Epithelial cell of prostate (primary cell): ENCODE measurements at regions not wholly inside any gene's neighbourhood (a gene's known extent, or its start where the extent isn't known, plus 50 kb on each side); places are given as distances from the start of the nearest gene placed in this dataset.
"Not testable (repeated sequence)": the region's sequence is repeated elsewhere in the genome, so short reads cannot be mapped to it uniquely, and the experiment has no call there.

Experiments
- DNase-seq: peaks from one replicate; pipeline ENCODE4 v3.0.0-alpha.2; 2011; ENCODE audit warnings: low read depth, low spot score
- H3K27ac ChIP-seq: fragments of 450-650 bp; 2 replicates; pipeline ENCODE4 v1.5.1; 2017; ENCODE audit warnings: mild to moderate bottlenecking

DNA sequence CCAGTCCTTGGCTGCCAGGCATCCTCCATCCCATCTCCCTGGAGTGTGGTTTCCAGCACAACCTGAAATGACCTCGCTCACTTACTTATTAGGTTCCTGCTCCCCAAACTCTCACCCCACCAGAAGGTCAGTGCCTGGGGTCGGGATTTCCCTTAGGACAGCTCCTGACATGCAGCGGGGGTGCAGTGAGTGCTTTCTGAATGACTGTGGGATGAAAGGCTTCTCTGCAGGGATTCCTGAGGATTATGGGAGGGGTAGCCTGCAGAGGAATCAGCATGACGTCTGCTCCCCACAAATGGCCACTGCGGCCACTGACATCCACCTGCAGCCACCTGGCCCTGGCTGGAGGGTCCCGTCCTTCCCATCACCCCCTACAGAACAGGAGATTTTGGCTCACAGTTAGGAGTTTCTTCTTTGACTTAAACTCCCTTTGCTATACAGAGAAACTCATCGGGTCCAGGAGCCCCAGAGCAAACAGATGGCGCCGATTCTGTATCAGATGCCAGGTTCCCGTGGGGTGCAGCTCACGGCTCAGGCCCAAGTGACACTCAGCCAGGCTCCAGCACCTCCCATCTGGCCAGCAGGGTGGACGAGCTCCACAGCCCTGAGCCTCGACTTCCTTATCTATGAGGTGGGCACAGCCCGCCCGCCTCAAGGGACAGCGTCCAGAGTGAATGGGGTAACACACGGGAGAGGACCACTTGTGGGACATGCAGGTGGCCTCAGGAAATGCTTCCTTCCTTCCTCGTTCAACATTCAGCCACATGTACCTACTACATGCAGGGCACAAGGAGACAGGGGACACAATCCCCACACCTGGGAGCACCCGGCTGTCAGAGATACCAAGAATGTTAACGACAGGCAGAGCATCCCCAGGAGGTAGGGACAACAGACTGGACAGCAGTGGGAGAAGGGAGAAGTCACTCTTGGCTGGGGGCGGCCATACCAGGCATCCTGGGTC, 69.8 kb downstream of the RMI2 start:
- no peak for DNase-seq
- H3K27ac ChIP-seq: no peak overlapping the region

DNA sequence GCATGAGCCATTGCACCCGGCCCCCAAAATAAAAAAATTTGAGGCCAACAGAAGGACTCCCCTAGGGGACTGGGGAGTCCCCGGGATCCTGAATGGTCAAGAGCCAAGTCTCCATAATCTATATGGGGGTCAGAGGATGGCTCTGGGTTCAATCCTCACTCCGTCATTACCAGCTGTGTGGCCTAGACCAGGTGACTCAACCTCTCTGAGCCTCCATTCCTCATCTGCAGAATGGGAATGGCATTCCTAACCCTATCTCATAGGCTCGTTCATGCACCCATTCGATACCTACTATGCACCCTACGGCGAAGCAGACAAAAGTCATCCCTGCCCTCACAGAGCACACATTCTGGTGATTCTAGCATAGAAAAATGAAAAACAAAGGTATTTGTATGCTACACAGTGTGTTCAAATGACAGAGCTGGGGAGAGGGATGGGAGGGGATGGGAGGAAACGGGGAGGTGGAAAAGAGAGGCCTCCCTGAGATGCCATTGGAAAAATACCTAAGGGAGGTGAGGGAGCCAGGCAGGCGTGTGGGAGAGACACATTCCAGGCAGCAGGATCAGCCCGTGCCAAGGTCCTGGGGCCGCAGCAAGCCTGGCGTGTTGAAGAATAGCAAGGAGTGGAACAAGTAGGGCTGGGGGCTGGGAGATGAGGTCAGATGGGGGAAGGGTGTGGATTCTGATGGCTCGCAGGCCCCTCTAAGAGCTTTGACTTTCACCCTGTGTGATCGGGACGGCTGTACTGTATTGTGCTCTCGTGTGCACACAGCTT, 71.2 kb downstream of the RMI2 start:
- DNase-seq: no peak

DNA sequence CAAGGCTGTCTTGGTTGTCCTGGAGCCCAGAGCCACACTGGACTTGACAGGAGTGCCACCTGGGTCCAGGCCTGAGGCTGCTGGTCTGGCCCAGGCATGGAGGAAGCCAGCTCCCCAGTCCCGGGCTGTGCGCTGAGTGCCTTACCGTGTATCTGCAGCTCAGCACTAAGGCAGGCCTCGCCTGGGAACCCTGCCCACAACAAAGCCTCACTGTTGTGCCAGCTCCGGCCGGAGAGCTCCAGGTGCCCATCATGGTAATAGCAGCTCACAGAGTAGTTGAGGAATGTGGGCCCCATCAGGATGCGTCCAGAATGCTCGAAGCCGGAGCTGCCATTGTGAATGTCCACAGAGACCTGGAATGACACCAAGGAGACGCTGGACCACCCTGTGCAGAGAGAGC, 72.2 kb downstream of the RMI2 start:
- DNase-seq: no peak
- H3K27ac ChIP-seq: no peak overlapping the region

More for the DNA sequence above, 71.2 kb downstream of the RMI2 start:
- H3K27ac ChIP-seq: no peak overlapping the region

DNA sequence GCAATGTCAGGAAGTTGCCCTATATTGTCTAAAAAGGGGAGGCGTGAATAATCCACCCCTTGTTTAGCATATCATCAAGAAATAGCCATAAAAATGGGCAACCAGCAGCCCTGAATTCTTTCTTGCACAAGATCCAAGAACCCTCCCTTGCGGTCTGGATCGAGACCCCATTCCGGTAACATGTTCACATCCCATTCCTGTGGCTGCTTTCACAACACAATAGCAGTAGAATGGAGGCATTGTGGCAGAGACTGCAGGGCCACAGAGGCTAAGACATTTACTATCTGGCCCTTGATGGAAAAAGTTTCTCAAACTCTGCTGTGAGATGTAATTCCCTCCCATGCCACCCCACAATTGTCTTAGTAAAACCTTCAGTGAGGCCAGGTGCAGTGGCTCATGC, 73.2 kb downstream of the RMI2 start:
- H3K27ac ChIP-seq: no peak overlapping the region
- DNase-seq: no peak

DNA sequence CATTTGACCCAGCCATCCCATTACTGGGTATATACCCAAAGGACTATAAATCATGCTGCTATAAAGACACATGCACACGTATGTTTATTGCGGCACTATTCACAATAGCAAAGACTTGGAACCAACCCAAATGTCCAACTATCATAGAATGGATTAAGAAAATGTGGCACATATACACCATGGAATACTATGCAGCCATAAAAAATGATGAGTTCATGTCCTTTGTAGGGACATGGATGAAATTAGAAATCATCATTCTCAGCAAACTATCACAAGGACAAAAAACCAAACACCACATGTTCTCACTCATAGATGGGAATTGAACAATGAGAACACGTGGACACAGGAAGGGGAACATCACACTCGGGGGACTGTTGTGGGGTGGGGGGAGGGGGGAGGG, 74.8 kb downstream of the RMI2 start:
- not testable (repeated sequence) for DNase-seq, H3K27ac ChIP-seq

DNA sequence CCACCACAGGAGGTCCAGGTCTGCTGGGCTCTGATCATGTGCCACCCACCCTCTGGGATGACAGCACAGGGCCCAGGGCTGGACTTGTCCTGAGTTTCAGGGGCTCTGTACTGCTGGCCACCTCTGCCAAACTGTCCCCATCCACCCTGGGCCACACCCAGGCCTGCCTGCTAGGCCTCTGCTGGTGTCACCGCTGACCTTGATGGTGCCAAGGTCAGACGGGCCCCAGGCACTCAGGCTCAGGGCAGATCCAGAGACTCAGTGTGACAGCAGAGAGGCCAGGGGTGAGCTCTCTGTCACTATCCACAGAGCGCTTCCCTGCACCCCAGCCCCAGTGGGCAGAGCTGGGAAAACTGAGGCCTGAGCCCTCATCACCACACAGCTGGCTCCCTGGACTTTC, 75.6 kb downstream of the RMI2 start:
- no peak for DNase-seq
- no peak overlapping the region for H3K27ac ChIP-seq

DNA sequence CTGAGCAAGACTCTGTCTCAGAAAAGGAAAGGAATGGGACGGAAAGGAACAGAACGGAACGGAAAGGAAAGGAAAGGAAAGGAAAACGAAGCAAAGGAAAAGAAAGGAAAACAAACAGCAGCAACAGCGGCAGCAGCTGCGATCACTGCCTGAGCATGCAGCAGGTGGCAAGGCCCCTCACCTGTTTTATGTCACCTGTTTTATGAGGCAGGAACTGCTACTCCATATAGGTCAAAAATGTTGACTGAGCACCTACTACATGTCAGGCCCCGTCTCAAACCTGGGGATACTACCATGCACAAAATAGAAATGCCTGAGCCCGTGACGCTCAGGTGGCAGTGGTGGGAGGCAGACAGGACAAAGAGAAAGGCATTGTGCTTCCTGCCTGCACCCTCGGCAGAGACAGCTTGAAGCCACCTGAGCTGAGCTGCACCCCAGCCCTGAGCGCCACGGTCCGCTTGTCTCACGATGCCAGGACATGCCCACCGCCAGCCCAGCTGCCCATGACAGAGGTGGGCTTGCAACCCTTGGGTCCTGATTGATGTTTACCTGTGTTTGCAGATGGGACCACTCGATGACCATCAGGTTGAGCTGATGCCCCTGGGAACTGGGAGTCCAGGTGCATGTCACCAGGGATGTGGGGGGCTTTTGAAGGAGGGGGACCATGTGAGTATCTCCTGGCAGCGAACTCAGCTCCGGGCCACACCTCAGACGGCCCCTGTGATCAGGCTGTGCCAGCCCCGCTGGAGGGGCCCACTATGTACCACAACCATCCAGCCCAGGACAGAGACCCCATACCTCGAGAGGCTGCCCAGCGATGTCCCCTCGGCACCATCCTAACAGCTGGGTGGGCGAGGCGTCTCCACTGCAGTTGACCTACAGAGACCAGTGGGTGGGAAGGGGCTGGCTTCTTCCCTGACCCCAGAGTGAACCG, 77.4 kb downstream of the RMI2 start:
- DNase-seq: no peak
- H3K27ac ChIP-seq: no peak overlapping the region

DNA sequence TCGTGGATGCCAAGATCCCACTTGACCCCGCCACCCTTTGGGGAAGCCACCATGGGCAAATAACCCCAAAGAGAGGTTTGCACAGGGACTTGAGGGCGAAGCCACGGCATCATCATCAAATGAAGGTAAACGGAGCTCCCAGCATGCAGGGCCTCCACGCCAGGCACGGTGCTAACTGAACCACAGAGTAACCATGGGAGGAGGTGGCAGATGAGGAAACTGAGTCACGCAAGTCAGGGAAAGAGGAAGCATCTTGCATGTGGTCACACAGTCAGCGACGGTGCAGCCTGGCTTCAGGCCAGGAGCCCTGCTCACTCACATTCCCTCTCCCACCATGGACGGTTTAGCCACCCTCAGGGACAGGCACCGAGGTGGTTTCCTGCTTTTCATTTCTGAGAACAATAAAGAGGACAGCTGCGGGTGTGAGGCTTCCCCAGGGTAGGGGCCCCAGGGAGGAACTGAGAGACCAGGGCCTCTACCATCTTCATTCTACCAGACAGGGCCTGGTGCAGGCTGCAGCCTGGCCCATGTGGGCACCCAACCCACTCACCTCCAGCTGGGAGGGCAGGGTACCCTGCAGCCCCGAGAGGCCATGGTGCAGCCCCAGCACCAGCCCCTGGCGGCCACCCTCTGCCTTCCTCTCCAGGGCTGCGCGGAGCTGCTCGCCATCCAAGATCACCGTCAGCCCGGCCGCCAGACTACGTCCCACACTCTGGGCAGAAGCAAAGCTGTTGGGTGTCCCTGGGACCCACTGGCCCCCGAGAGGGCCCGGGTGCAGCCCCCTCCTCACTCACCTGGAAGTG, 78.3 kb downstream of the RMI2 start:
- no peak for DNase-seq
- no peak overlapping the region for H3K27ac ChIP-seq

DNA sequence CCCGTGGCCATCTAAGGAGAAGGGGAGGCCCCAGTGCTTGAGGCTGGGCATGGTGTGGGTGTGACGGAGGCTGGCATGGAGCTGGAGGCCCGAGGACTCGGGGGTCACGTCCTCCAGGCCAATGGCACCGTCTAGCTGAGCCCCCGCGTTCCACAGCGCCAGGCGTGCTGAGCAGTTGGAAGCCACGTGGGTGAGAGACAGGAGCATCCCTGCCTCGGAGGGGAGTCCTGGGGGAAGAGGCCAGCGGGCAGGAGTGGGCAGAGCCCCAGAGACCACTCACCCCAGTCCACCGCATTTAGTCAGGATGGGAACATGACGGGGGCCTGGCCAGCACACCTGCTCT, 78.8 kb downstream of the RMI2 start:
- no peak overlapping the region for H3K27ac ChIP-seq
- no peak for DNase-seq

DNA sequence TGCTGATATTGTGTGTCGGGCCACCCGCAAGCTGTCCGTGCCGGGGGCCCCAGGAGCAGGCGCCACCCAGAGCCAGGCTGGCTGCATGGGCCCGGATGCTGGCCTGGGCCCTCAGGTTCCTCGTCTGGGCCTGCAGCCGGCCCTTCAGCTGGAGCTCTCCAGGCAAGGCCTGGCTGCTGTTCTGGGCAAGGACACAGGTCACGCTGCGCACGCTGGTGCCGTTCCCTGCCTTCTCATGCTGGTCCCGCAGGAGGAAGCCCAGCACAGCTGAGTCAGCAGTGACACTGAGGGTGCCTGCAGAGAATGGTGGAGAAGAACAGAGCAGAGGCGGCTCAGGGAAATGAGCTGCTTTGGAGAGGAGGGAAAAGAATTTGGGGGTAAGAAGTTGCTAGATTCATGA, 79.9 kb downstream of the RMI2 start:
- H3K27ac ChIP-seq: no peak overlapping the region
- no peak for DNase-seq

DNA sequence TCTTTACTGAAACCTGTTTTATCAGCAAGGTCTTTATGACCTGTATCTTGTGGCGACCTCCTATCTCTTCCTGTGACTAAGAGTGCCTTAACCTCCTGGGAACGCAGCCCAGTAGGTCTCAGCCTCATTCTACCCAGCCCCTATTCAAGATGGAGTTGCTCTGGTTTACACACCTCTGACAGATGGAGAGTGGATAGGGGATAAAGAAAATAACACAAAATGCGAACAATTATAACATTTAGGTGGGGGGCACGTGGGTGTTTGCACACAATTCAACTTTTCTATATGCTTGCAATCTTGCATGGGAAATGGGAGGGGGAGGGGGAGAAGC, 83.3 kb downstream of the RMI2 start:
- no peak for DNase-seq
- no peak overlapping the region for H3K27ac ChIP-seq

DNA sequence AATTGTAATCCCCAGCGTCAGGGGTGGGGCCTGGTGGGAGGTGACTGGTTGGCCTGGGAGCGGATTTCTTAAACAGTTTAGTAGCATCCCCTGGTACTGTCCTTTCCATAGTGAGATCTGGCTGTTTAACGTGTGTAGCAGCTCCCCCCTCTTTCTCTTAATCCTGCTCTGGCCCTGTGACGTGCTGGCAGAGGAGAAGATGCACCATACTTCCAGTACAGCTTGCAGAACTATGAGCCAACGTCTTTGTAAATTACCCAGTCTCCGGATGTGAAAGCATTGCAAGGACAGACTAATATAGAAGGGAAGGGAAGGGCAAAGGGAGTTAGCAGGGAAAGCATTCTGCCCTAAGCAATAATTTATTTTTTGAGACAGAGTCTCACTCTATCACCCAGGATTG, 83.9 kb downstream of the RMI2 start:
- no peak overlapping the region for H3K27ac ChIP-seq
- DNase-seq: no peak

DNA sequence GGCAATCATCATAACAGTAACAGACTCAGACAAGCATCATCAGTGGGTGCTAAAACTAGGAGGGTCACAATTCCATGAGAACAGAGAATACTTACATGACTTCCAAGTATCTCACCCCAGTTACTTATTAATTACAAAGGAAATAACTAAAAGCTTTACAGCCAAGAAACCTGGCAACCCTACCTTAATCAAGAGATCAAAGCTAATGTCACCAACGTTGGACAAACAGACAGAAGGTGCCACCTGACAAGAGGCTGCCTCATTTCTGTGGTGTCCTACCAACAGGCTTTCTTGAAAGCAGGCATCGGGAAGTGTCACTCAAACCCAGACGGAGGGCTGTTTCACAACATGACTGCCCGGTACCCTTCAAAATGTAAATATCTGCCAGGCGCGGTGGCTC, 84.6 kb downstream of the RMI2 start:
- DNase-seq: no peak
- H3K27ac ChIP-seq: no peak overlapping the region

DNA sequence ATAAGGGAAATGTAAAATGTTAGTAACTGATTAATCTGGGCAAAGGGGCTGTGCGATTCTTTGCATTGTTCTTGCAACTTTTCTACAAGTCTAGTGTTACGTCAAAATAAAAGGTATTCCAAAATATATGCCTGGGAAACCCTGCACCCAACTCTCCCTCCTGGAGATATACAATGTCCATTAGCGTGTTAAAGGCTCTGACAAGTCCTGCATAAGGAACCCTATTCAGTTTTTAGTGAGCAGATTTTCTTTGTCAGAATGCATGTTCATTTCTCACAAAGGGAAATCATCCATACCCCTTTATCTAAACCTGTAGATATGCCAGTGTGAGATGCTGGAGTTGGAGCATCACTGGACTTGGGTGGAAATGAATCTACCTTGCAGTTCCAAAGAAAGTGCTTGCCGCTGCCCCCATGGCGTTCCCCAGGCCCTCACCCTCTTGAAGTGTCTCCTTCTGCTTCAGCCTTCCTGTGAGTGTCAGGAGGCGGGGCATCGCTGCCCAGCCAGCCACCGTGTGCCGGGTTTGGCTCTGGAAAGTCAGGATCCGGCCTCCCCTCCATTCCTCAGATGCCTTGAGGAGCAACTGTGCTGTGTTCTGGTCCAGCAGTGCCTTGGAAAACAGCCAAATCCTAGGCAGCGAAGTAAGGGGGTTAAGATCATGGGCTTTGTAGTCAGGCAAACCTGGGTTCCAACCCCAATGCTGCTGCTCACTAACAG, 85.5 kb downstream of the RMI2 start:
- no peak for DNase-seq
- H3K27ac ChIP-seq: no peak overlapping the region

DNA sequence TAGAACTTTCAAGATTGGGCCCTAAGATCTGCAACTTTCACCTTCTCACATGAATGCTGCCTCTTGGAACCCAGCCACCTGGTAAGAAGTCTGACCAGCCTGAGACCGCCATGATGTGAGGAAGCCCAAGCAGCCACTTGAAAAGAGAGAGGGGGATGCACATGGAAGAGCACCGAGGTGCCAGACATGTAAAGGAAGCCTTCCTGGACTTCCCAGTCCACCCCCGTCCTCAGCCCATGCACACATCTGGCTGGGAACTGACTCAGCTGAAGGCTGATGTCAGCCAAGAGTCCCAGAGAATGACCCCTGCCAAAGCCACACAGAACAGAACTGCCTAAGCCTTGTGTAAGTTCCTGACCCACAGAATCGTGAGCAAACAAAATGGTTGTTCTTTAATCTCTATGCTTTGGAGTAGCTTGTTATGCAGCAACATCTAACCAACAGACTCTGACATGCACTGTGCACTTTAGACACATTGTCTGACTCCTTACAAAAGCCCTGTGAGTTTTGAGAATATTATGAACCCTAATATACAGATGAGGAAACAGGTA, 86.7 kb downstream of the RMI2 start:
- no peak overlapping the region for H3K27ac ChIP-seq
- no peak for DNase-seq

DNA sequence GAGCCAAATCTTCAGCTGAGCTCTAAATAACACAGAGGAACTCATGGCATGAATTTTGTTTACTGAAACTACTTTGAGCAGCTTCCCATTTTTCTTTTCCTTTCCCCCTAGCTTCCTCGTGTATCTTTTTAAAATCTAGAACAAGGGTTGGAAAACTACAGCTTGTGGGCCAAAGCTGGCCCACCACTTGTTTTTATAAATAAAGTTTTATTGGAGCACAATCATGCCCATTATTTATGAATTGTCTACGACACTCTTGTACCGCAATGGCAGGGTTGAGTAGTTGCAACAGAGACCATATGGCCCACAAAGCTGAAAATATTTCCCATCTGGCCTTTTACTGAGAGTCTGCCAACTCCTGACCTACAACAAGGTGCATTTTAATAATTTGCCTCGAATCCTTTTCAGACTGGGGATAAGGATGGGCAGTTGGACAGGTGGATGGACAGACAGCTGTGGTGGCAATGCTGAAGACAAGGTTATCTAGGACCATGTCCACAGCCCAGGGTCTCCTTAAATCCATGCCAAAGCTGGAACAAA, 87.7 kb downstream of the RMI2 start:
- H3K27ac ChIP-seq: no peak overlapping the region
- DNase-seq: no peak

DNA sequence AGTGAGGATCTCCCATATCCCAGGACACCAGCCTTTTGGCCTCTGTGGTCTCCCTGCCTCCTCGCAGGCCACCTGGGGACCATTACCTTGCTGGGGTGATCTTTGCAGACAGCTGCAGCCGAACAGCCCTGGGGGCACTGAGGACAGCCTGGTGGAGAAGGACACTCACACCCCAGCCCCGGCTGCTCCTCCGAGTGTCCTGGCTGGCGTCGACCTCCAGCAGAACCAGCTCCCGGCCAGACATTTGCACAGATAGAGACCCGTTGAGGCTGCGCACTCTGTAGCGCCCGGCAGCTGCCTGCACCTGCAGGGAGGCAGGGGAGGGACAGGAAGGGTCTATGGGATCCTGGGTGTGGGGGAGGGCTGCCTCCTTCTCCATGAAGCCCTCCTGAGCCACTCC, 90.3 kb downstream of the RMI2 start:
- no peak for DNase-seq
- H3K27ac ChIP-seq: no peak overlapping the region

DNA sequence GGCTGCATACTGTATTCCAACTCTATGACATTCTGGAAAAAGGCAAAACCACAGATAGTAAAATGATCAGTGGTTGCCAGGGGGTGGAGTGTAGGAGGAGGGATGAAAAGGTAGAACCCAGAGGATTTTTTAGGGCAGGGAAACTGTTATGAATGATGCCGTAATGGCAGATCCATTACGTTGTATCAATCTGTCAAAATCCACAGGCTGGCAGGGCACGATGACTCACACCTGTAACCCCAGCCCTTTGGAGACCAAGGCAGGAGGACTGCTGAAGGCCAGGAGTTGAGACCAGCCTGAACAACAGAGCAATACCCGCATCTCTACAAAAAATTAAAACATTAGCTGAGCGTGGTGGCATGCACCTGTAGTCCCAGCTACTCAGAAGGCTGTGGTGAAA, 91.8 kb downstream of the RMI2 start:
- no peak for DNase-seq
- no peak overlapping the region for H3K27ac ChIP-seq
